Right hindlimb (tissue), 1 donor: ENCODE measurements at regions not wholly inside any gene's neighbourhood (a gene's known extent, or its start where the extent isn't known, plus 50 kb on each side); places are given as distances from the start of the nearest gene placed in this dataset.
"Not testable (repeated sequence)": the region's sequence is repeated elsewhere in the genome, so short reads cannot be mapped to it uniquely, and the experiment has no call there.

ENCODE experiments used
- DNase-seq: peaks from one replicate; pipeline ENCODE4 v3.0.0-alpha.2; 2018

DNA sequence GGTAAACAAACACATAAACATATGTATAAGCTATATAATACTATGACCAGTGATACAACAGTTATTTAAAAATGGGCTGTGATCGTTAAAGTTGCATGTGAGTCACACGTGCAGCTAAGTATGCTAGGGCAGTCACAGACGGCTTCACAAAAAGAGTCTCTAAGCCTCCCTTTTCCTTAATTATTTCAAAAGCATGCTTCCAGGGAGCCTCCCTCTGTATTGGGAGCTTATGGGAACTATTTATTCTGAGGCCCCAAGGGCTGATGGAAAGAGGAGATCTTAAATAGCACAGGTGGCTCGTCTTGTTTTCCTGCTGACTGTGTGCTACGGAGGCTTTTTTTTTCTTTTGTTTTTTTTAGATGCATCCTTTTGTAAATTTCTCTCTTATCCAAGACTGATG, 94.3 kb downstream of the ADCYAP1 start:
- no peak for DNase-seq

DNA sequence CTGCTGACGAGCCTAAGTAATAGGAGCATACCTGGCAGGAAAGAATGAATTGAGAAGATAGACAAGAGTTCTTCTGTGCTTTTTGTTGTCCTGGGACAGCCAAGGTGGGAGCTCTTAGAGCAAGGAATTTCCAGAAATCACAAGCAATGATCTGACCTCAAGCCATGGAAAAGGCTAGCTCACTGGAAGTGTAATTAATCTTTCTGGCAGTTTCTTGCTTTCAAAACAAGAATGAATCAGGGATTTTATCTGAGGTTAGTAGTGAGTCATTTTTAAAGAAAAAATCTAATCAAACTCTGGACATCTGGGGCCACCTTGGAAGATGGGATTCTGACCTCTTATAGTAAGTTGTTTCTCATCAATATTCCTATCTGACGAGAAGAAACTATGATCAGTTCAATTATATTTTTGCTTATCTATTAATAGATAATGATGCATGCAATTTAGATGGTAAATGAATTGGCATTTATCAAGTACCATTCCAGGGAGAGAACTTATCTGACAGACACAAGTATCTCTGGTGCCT, 98.0 kb downstream of the ADCYAP1 start:
- DNase-seq: no peak

DNA sequence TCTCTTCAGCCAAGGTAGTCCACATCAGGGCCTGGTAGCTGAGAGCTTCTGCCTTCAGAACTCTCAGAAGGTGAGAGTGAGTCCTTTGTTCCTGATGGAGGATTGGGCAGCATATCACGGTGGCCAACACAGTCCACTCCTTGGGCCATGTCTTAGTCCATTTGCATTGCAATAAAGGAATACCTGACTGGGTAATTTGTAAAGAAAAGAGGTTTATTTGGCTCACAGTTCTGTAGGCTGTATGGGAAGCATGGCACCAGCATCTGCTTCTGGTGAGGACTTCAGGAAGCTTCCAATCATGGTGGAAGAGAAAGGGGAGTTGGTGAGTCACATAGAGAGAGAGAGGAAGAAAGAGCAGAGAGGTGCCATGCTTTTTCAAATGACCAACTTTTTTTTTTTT, 98.8 kb downstream of the ADCYAP1 start:
- DNase-seq: no peak

DNA sequence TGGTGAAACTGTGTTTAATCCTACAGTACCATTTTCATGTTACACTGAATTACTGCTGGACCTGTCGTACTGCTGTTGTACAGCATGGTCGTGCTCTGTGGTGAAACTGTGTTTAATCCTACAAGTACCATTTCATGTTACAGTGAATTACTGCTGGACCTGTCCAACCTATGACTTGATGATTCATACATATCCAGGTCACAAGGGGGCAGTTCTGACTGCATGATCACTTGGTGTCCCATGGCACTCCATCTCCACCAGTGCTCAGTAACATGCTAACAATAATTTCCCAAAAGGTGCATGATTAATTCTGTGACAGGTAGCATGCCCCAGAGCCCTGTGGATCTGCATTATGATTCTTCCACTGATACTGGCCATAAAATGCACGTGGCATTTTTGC, 101.6 kb downstream of the ADCYAP1 start:
- no peak for DNase-seq

DNA sequence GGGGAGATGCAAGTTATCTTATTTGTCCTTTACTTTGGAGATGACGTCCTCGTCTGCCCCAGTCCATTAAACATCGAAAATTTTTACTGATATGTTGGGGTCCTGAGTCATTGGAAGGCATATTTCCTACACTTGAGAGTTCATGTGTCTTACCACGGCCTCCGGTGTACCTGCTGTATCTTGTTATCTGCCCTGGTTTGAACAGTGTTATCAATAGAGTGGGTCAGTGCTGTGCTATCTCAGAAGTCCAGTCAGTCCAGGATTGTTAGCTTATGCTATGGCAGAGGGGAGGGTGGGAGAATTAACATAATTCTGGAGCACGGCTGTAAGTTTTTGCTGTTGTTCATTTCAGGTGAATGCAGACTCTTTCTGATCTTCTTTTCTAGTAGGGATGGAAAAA, 102.3 kb downstream of the ADCYAP1 start:
- no peak for DNase-seq

DNA sequence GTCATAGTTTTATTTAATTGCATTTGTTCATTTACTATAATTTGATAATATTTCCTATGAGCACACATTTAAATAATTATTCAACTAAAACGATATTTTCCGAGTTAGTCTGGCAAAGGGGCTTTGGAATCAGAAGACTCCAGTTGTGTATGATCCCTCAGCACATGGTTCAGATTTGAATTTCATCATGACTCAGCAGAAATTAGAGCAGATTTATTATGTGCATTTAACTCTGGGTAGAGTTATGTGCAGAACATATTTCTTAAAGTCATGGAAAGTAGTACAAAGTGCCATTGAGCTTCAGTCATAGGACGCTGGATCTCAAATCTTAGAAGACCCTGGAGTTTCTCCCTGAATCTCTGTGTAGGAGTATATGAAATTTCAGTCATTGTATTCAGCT, 106.7 kb downstream of the ADCYAP1 start:
- no peak for DNase-seq

DNA sequence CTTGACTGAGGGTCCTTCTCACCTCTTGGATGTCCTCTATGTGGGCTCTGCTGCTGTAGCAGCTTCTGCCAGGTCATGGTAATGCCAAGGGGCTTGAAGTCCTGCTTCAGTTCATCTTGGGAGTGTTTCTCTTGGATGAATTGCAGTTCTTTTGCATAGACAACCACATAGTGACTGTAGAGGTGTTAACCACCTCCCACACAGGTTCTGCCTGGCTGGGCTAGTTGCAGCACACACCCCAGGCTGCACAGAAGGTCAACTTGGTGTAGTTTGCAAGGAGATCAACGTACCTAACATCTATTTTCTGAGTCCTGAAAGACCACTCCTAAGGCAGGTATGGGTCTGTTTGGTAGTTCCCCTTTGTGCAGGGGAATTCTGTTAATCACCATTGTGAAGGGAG, 108.1 kb downstream of the ADCYAP1 start:
- DNase-seq: no peak

DNA sequence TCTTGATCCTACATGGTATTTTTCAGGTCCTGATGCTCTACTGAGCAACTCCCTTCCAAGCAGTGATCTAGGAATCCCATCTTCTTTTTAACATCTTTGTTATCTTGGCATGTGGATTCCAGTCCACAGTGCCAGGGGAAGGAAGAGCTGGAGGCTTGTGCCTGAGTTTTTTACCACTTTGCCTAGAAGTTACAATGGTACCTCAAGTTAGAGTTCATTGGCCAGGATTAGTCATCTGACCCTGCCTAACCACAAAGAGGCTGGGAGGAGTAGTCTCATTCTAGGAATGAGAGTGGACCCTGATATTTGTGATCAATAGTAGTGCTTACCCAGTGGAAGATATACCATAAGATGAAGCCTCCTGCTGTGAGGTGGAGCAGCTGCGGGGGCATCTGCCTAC, 109.3 kb downstream of the ADCYAP1 start:
- DNase-seq: no peak

DNA sequence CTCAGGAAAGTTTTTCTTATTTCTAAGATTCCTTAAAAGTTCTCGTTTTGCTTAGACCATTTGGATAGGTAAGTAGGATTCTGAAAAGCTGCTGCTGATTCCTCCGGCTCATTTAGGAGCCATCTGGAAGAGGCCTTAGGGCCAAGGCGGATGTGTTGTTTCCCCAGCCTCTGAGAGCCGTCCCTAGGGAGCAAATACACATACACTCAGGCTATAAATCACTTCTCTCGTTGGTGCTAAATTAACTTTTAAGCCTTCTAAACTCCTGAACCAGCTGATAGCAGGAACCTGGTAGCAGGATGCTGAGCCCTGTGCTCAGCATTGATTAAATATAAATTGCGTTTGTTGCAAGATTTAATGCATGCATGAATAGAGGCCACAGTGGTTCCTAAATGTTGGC, 109.8 kb downstream of the ADCYAP1 start:
- no peak for DNase-seq

DNA sequence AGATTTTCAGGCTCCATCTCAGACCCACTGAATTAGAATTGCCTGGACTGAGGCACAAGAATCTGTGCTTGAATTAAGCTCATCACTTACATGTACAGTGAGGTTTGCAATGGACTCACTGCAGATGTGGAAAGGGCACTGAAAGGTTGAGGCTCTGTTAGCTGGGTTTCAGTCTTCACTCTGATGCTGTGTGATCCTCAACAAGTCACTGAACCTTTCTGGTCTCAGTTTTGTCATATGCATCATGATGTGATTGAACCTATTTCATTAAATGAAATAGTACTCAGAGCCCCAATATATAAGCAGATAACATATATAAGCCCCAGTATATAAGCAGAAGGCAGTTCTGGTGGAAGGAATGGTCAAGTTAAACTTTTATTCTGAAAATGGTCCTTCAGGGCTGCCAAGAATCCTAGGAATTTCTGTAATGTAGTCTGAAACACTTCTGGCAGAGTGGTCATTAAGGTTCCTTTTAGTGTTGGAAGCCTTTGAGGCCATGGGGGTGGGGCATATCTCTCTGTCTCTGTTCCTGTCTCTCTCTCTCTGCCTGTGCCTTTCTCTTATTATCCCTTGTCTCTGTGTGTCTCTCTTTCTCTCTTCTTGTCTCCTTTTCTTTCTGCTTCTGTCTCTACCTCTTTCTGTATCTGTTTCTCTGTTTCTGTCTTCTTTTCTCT, 110.4 kb downstream of the ADCYAP1 start:
- DNase-seq: no peak

DNA sequence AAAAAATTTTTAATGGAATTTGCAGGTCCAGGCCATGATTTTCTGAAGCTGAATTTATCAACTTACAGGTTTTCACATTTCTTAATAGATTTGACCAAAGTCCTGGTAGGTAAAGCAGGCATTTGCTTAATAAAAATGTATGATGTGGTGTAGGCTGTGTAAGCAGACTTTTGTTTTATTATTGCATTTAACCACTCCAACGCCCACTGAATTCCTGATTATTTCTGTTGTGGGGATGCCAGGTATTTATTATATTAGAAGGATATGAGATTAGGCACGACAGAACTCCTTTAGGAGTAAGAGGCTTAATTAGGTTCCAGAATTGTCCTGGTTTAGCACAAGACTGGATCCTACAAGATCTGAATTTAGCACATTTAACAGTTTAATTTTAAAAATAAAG, 111.1 kb downstream of the ADCYAP1 start:
- no peak for DNase-seq

DNA sequence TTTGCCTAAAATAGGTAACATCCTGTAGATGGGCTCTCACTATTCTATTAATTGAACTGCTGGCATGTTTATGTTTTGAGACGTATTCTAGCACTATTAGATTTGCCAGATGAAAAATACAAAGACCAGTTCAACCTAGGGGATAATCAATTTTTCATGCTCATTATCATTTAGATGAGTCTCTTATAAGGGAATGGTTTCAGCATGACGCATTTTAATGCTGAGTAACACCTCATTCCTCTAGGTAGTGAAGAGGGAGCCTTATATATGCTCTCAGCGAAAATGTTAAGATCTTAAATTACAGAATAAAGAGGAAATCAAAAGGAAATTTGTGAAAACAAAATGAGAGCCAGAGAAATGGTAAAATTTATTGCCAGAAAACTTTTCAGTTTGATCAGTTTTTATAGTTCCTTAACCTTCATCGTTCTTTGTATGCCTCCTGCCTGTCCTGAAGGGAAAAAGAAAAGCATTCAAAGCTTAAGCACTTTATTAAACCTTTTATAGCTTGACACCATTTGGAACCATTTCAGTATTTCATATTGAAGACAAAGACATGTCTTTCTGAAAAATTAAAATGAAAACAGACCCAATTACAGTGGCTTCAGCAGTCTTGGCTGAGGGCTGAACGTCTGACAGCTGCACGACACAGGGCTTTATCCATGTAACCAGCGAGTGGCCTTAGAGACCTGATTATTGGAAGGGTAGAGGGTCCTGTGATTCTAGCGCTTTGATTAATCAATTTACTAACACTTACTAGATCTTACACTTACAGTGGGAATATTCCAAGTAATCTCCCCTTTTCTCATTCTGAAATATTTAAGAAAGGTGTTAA, 112.8 kb downstream of the ADCYAP1 start:
- peak; percentile 30 for DNase-seq

DNA sequence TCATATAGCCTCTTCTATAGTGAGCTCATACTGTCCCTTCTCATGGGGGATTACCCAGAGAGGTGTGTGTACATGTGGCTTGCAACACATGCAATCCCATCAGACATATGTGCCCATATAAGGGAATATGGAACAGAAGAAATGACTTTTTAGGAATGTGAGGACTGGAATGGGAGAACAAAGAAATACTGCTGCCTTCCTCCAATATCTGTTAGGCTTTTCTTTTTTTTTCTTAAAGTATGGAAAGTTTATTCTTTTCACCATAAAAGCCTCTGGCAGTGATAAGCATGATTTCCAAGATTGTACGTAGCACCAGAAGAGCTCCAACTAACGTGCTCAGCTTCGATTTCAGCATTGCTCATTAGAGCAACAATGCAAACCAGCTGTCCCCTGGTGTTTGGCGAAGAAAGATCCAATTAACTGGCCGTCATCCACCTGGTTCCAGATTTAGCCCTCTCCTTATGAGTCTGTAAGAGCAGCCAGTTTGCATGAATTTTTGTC, 113.6 kb downstream of the ADCYAP1 start:
- peak; percentile 79 for DNase-seq

DNA sequence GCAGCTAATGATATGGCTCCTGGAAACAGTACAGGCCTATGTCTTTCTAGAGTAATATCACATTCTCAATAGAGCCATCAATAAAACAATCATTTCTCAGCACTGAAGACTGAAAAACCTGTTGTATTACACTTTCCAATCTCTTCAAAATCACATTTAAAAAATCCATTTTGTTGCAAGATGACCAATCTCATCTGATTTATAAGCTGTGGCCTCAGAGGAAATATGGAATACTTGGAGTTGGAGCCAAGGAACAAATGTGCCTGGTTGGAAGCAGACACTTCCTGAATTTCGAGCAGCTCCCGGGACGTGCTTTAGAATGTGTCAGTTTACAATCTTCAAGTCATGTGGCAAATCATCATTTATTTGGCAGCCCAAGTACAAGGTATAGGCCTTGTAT, 114.5 kb downstream of the ADCYAP1 start:
- peak; percentile 30 for DNase-seq

DNA sequence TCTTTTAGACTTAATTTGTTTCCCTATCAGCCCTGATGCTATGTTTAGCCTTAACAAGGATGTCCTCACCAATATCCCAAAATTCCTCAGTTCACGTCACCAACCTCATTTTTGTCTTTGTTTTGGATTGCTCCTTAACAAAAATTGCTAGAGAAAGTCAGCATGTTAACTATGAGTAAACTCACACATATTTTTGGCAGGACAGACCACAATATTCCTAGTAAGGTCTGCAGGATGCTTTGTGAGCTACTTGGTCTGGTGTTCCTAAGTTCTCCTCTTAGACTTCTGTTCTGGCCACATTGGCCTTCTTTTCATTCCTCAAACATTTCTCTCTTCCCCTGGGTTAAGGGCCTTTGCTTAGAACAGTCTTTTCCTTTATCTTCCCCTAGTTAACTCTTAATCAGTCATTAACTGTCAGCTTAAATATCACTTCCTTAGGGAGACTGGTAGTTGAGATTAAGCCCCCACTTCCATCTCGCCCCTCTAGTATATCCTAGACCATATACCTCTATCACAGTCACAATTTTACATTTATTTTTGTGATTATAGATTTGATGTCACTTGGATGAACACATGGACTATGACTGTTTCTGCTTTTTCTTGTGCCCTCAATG, 116.2 kb downstream of the ADCYAP1 start:
- no peak for DNase-seq

DNA sequence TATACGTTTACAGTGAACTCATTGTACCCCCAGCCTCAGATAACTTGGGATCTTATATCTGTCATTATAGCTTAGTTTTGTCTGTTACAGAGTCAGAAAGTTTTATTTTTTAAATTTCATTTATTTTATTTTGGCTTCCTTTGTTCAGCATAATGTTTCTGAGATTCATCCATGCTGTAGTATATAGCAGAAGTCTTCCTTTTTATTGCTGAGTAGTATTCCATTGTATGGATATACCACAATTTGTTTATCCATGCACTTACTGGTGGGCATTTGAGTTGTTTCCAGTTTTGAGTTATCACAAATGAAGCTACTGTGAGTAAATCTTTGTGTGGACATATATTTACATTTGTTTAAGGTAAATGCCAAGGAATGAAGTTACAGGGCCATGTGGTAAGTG, 122.3 kb downstream of the ADCYAP1 start:
- no peak for DNase-seq

DNA sequence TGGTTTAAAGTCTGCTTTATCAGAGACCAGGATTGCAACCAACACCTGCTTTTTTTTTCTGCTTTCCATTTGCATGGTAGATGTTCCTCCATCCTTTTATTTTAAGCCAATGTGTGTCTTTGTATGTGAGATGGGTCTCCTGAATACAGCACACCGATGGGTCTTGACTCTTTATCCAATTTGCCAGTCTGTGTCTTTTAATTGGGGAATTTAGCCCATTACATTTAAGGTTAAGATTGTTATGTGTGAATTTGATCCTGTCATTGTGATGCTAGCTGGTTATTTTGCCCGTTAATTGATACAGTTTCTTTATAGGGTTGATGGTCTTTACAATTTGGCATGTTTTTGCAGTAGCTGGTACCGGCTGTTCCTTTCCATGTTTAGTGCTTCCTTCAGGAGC, 128.4 kb downstream of the ADCYAP1 start:
- DNase-seq: not testable (repeated sequence)

DNA sequence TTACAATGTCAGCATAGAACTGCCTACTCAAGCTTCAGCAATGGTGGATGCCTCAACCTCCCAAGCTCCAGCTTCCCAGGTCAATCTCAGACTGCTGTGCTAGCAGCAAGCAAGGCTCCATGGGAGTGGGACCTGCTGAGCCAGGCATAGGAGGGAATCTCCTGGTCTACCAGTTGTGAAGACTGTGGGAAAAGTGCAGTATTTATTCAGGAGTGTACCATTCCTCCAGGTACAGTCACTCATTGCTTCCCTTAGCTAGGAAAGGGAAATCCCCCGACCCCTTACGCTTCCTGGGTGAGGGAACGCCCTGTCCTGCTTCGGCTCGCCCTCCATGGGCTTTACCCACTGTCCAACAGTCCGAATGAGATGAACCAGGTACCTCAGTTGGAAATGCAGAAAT, 130.3 kb downstream of the ADCYAP1 start:
- DNase-seq: no peak

DNA sequence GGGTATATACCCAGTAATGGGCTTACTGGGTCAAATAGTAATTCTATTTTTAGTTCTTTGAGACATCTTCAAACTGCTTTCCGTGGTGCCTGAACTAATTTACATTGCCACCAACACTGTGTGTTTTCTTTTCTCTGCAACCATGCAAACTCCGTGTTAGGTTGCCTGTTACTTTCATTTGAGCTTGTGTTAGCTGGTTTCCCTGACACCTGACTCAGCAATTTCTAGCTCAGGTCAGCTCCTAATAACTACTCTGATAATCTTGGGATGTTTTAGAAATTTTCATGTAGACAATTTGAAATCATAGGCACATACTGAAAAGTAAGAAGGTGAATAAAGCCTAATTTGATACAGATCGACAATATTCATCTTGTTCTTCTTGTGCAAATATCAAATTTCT, 132.3 kb downstream of the ADCYAP1 start:
- DNase-seq: no peak

DNA sequence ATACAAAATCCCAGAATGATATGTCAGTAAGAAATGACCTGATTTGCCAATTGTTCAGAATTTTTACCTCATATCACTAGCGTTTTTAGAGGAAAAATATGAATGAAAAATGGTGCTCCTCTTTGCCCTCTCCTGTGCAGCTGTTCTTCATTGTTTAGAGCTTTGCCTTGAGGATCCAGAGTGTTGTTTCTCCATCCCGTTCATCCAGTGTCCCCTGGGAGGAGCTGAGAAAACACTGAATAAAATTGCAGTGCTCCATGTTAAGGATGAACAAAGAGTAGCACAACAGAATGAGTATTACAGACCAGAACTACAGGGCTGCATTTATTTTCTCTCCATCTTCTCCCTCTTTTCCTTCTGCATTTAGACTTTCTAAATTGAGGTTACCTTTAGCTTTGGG, 133.1 kb downstream of the ADCYAP1 start:
- no peak for DNase-seq

DNA sequence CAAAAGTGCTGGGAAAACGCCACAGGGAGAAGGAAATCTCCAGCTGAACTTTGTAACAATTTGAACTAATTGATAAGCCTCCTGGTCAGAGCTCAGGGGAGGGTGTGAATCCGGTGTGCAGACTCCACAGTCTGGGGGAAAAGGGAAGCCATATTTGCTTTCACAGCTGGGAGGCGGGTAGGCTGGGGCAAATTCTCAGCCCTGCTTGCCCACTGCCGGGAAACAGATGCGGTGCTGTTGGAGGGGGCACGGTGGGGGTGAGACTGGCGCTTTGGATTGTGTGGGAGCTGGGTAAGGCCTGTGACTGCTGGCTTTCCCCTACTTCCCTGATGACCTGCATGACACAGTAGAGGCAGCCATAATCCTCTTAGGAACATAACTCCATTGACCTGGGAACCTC, 134.8 kb downstream of the ADCYAP1 start:
- DNase-seq: no peak

DNA sequence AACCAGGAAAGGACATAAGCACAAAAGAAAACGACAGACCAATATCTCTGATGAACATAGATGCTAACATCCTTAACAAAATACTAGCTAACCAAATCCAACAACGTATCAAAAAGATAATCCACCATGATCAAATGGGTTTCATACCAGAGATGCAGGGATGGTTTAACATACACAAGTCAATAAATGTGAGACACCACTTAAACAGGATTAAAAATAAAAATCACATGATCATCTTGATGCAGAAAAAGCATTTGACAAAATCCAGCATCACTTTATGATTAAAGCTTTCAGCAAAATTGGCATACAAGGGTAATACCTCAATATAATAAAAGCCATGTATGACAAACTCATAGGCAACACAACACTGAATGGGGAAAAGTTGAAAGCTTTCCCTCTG, 138.4 kb downstream of the ADCYAP1 start:
- DNase-seq: not testable (repeated sequence)

DNA sequence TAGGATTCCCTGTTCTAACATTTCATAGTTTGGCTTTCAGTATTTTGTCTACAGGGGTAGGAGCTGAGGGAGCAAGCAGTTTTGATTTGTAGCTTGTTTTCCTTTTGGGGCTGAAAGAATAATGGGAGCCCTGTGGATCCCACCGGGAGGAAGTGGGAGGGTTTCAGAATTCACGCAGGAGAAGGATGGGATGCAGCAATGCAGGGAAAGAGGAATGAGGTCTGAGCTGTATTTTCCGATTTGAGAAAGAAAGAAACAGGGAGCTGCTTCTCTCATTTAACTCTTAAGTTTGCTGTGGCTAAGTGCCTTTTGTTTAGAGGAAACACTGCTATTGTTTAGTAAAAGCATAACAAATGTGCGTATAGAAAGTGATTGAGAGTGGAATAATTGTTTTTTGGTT, 141.0 kb downstream of the ADCYAP1 start:
- no peak for DNase-seq

DNA sequence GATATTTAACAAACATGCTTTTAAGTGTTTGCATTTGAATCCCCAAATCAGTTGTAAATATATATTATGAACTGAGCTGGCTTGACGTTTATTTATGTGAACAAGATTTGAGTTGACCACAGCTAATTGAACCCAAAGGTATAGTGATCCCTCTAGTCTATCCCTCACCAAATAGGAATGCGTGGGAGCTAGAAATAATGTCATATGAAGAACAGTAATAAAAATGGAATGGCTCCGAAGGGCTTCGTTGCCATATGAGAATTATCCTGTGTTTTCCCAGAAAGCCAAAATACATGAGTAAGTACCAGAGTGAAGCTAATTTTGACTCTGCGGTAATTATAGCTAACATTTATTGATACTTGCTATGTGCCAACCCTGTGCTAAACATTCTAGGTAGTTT, 142.7 kb downstream of the ADCYAP1 start:
- no peak for DNase-seq
